ENCODE measurements at regions not wholly inside any gene's neighbourhood (a gene's known extent, or its start where the extent isn't known, plus 50 kb on each side); places are given as distances from the start of the nearest gene placed in this dataset.

DNA sequence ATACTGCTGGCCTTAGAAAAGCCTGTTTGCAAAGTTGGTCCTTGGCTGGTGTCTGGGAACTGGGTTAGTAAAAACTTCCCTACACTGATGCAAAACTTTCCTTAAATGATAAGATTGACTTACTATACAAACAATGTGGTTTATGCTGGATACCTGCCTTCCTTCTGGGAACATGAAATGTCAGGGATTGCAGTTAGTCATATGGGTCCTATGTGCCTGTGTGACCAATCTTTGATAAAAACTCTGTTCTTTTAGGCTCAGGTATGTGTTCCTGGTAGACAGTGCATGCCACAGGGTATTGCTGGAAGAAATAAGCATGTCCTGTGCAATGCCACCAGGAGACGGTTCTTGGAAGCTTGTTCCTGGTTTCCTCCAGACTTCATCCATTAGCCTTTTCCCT, 173.3 kb downstream of the RMI1 start:
- TF ChIP-seq TCF12 (IDR thresholded peaks at IDR 0.05; ENCODE audit: low read depth) (no peak), RAD21 (IDR thresholded peaks at IDR 0.05; ENCODE audit: low read depth) (no peak), CEBPB (IDR thresholded peaks at IDR 0.05) (no peak), TAF1 (IDR thresholded peaks at IDR 0.05; ENCODE audit: low read depth) (no peak), NFIC (IDR thresholded peaks at IDR 0.05) (no peak)
- TF ChIP-seq, protein P1, sequence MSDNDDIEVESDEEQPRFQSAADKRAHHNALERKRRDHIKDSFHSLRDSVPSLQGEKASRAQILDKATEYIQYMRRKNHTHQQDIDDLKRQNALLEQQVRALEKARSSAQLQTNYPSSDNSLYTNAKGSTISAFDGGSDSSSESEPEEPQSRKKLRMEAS (IDR thresholded peaks at IDR 0.05), result no peak
- TF ChIP-seq, protein P2, sequence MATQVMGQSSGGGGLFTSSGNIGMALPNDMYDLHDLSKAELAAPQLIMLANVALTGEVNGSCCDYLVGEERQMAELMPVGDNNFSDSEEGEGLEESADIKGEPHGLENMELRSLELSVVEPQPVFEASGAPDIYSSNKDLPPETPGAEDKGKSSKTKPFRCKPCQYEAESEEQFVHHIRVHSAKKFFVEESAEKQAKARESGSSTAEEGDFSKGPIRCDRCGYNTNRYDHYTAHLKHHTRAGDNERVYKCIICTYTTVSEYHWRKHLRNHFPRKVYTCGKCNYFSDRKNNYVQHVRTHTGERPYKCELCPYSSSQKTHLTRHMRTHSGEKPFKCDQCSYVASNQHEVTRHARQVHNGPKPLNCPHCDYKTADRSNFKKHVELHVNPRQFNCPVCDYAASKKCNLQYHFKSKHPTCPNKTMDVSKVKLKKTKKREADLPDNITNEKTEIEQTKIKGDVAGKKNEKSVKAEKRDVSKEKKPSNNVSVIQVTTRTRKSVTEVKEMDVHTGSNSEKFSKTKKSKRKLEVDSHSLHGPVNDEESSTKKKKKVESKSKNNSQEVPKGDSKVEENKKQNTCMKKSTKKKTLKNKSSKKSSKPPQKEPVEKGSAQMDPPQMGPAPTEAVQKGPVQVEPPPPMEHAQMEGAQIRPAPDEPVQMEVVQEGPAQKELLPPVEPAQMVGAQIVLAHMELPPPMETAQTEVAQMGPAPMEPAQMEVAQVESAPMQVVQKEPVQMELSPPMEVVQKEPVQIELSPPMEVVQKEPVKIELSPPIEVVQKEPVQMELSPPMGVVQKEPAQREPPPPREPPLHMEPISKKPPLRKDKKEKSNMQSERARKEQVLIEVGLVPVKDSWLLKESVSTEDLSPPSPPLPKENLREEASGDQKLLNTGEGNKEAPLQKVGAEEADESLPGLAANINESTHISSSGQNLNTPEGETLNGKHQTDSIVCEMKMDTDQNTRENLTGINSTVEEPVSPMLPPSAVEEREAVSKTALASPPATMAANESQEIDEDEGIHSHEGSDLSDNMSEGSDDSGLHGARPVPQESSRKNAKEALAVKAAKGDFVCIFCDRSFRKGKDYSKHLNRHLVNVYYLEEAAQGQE (IDR thresholded peaks at IDR 0.05; ENCODE audit: low read depth), result no peak
- TF ChIP-seq, protein P3, sequence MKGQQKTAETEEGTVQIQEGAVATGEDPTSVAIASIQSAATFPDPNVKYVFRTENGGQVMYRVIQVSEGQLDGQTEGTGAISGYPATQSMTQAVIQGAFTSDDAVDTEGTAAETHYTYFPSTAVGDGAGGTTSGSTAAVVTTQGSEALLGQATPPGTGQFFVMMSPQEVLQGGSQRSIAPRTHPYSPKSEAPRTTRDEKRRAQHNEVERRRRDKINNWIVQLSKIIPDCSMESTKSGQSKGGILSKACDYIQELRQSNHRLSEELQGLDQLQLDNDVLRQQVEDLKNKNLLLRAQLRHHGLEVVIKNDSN (IDR thresholded peaks at IDR 0.05), result no peak
